Endothelial cell of umbilical vein (primary cell): ENCODE measurements at regions not wholly inside any gene's neighbourhood (a gene's known extent, or its start where the extent isn't known, plus 50 kb on each side); places are given as distances from the start of the nearest gene placed in this dataset.

Source experiments
- BruUV-seq: library from RNA; stranded (reverse); fragments of 400-500 nt; replicated peaks from 2 replicates; lab custom pipeline; 2021; lab: Mats Ljungman, UMichigan
- CTCF ChIA-PET: fragments of 300-600, 350-600 bp; sonication (Branson Sonifier 250); formaldehyde crosslinking; loops from one replicate; lab custom pipeline; 2021; ENCODE audit warnings: antibody characterized with exemption, inconsistent platforms; lab: Charles Lee
- POLR2A ChIA-PET: fragments of 300-600, 350-600 bp; sonication (Branson Sonifier 250); formaldehyde crosslinking; loops from one replicate; lab custom pipeline; 2021; ENCODE audit warnings: antibody characterized with exemption, inconsistent platforms; lab: Charles Lee
- DNase-seq: peaks from one replicate; pipeline ENCODE4 v3.0.0-alpha.2; 2011; ENCODE audit warnings: low read depth, low spot score
- FAIRE-seq: peaks from 2 replicates; lab custom pipeline; 2011; peaks lifted over from hg19 to GRCh38; lab: Jason Lieb, UNC
- H2AFZ ChIP-seq: 2 replicates; pipeline ENCODE4 v1.6.0; 2012; ENCODE audit warnings: low read depth, low read length, control low read depth, inconsistent platforms
- H3K27ac ChIP-seq: 2 replicates; pipeline ENCODE4 v1.5.1; 2011; ENCODE audit warnings: low read depth, mild to moderate bottlenecking, control low read depth, low read length, moderate library complexity; ENCODE audit not compliant: insufficient read depth
- H3K27me3 ChIP-seq, 2 experiments: 2 replicates each; pipeline versions ENCODE4 v1.6.0 to v1.6.1; 2011; ENCODE audit warnings: low read length in 2 of 2, mixed read lengths in 1 of 2; ENCODE audit not compliant: control insufficient read depth in 2 of 2, insufficient read depth in 2 of 2
- H3K36me3 ChIP-seq, 2 experiments: 2 replicates in 1 of 2; 3 replicates in 1 of 2; pipeline ENCODE4 v1.5.1; 2011; ENCODE audit warnings: low read length in 2 of 2, mild to moderate bottlenecking in 1 of 2, moderate library complexity in 1 of 2; ENCODE audit not compliant: control insufficient read depth in 2 of 2, insufficient read depth in 2 of 2; ENCODE audit errors: extremely low read depth in 1 of 2
- H3K4me1 ChIP-seq: 3 replicates; pipeline ENCODE4 v1.5.1; 2011; ENCODE audit warnings: mild to moderate bottlenecking, low read length; ENCODE audit not compliant: control insufficient read depth, insufficient read depth; ENCODE audit errors: extremely low read depth
- H3K4me2 ChIP-seq: 2 replicates; pipeline ENCODE4 v1.6.1; 2011; ENCODE audit warnings: low read length, control low read depth, mixed read lengths; ENCODE audit not compliant: insufficient read depth
- H3K4me3 ChIP-seq, 3 experiments: fragments of 200-600 bp in 1 of 3; sonication (generic), shearing (Covaris generic) in 1 of 3; replicated peaks in 1 of 3; 2 replicates each; pipeline ENCODE4 v1.5.1; 2011 to 2016; ENCODE audit warnings: control low read depth in 3 of 3, low read length in 3 of 3, mild to moderate bottlenecking in 2 of 3, inconsistent platforms in 1 of 3, low read depth in 1 of 3, moderate library complexity in 1 of 3; ENCODE audit not compliant: insufficient read depth in 1 of 3
- H3K79me2 ChIP-seq: 2 replicates; pipeline ENCODE4 v1.6.0; 2012; ENCODE audit warnings: low read length, inconsistent platforms; ENCODE audit not compliant: control insufficient read depth, insufficient read depth
- H3K9ac ChIP-seq: replicated peaks from 2 replicates; pipeline ENCODE3; 2011; ENCODE audit warnings: low read length, control low read depth; ENCODE audit not compliant: insufficient read depth; ENCODE audit errors: extremely low read depth
- H3K9me1 ChIP-seq: replicated peaks from 3 replicates; pipeline ENCODE4 v1.6.0; 2011; ENCODE audit warnings: mild to moderate bottlenecking, low read length; ENCODE audit not compliant: control insufficient read depth, insufficient read depth; ENCODE audit errors: extremely low read depth
- H3K9me3 ChIP-seq: replicated peaks from 2 replicates; pipeline ENCODE4 v1.5.1; 2012; ENCODE audit warnings: low read length, inconsistent platforms; ENCODE audit not compliant: control insufficient read depth, insufficient read depth
- H4K20me1 ChIP-seq: replicated peaks from 2 replicates; pipeline ENCODE3; 2011; ENCODE audit warnings: mild to moderate bottlenecking, low read length; ENCODE audit not compliant: control insufficient read depth, insufficient read depth; ENCODE audit errors: extremely low read depth
- CTCF ChIP-seq, 2 donors: IDR thresholded peaks; 1 replicate in 1 of 2; 2 replicates in 1 of 2; pipeline ENCODE4 v1.5.1; 2011; ENCODE audit warnings: low read length in 2 of 2, mild to moderate bottlenecking in 2 of 2, moderate library complexity in 2 of 2, control low read depth in 1 of 2, inconsistent platforms in 1 of 2, low read depth in 1 of 2; ENCODE audit not compliant: insufficient read depth in 1 of 2; ENCODE audit errors: extremely low read depth in 1 of 2
- EZH2 ChIP-seq: IDR thresholded peaks from 2 replicates; pipeline ENCODE4 v1.6.1; 2012; ENCODE audit warnings: borderline replicate concordance, low read depth, mild to moderate bottlenecking, moderate library complexity, low read length, inconsistent platforms; ENCODE audit not compliant: severe bottlenecking
- FOS ChIP-seq: IDR thresholded peaks from 2 replicates; pipeline ENCODE4 v1.6.1; 2011; ENCODE audit warnings: mild to moderate bottlenecking, low read length, moderate library complexity, borderline replicate concordance; ENCODE audit not compliant: insufficient read depth
- GATA2 ChIP-seq: IDR thresholded peaks from 2 replicates; pipeline ENCODE4 v1.7.0; 2011; ENCODE audit warnings: low read depth, mild to moderate bottlenecking, moderate library complexity, mixed read lengths, low read length; ENCODE audit not compliant: insufficient read length, insufficient read depth
- JUN ChIP-seq: IDR thresholded peaks from 2 replicates; pipeline ENCODE4 v1.6.1; 2011; ENCODE audit warnings: borderline replicate concordance, low read depth; ENCODE audit not compliant: insufficient read length, insufficient read depth
- MAX ChIP-seq: IDR thresholded peaks from 2 replicates; pipeline ENCODE4 v1.6.1; 2011; ENCODE audit not compliant: insufficient read depth, insufficient read length
- MYC ChIP-seq: IDR thresholded peaks from one replicate; pipeline ENCODE4 v1.6.1; 2011; ENCODE audit warnings: mild to moderate bottlenecking, low read depth, low read length
- POLR2A ChIP-seq: IDR thresholded peaks from 2 replicates; pipeline ENCODE4 v1.6.1; 2012; ENCODE audit warnings: low read depth, mild to moderate bottlenecking, control low read depth, low read length
- POLR2AphosphoS5 ChIP-seq: IDR thresholded peaks from 2 replicates; pipeline ENCODE4 v1.6.1; 2012; ENCODE audit warnings: low read depth, mild to moderate bottlenecking, control low read depth, low read length, moderate library complexity; ENCODE audit not compliant: insufficient read depth
- dilution Hi-C: fragments of 300-500 bp; cut with MboI; formaldehyde crosslinking; loops from one replicate; pipeline ENCODE4 v1.15.0; 2019; ENCODE audit warnings: low sequenced_read_pairs; ENCODE audit not compliant: extremely low pct_ligation_motif_present
- intact Hi-C: fragments of 100-400 bp; cut with micrococcal nuclease; formaldehyde crosslinking; loops from one replicate; pipeline ENCODE4 v1.10.0; 2022

GRCh38 chrX:138057883-138058282, 492.0 kb downstream of the ZIC3 start:
- intact Hi-C loops (no loop called here), dilution Hi-C loops (no loop called here)
- no peak overlapping the region for H3K9ac ChIP-seq
- no peaks in the 10 kb centered on the region for H3K9me1 ChIP-seq
- no peaks in the 10 kb centered on the region for H3K9me3 ChIP-seq
- no peak overlapping the region for H3K4me3 ChIP-seq
- no peak overlapping the region for H3K27ac ChIP-seq
- DNase-seq (no peak), FAIRE-seq (no peak)
- no peaks in the 10 kb centered on the region for H3K4me1 ChIP-seq
- H3K27me3 ChIP-seq = no peaks in the 10 kb centered on the region
- BruUV-seq = no TSS peak
- no peaks in the 10 kb centered on the region for H3K79me2 ChIP-seq
- POLR2A ChIA-PET = no interaction called here
- H3K36me3 ChIP-seq = no peaks in the 10 kb centered on the region
- CTCF ChIA-PET = no interaction called here
- no peak overlapping the region for H3K4me2 ChIP-seq
- TF ChIP-seq MAX (no peak), POLR2AphosphoS5 (no peak), JUN (no peak), EZH2 (no peak), POLR2A (no peak), MYC (no peak), FOS (no peak), GATA2 (no peak), CTCF (IDR thresholded peaks at IDR 0.05; ENCODE audit: extremely low read depth in 1 of 2, insufficient read depth in 1 of 2, low read depth in 1 of 2, low read length in 2 of 2) (no peak)
- H2AFZ ChIP-seq = no peak overlapping the region
- no peaks in the 10 kb centered on the region for H4K20me1 ChIP-seq
